PC-3 (cell line): ENCODE measurements at regions not wholly inside any gene's neighbourhood (a gene's known extent, or its start where the extent isn't known, plus 50 kb on each side); places are given as distances from the start of the nearest gene placed in this dataset.

Source experiments
- ATAC-seq: fragments of 200-7000 bp; cut with Tn5 transposase; 2 replicates; pipeline ENCODE4 v1.9.1; 2020; ENCODE audit warnings: mild to moderate bottlenecking, moderate library complexity
- BruUV-seq: library from RNA; stranded (reverse); fragments of 400-500 nt; replicated peaks from 2 replicates; lab custom pipeline; 2021; lab: Mats Ljungman, UMichigan
- CTCF ChIA-PET: fragments of 300-600 bp; sonication (Branson Sonifier 250); formaldehyde crosslinking; loops from one replicate; lab custom pipeline; 2022; ENCODE audit warnings: antibody characterized with exemption; lab: Charles Lee
- POLR2A ChIA-PET: fragments of 300-600 bp; sonication (Branson Sonifier 250); formaldehyde crosslinking; loops from one replicate; lab custom pipeline; 2022; ENCODE audit warnings: antibody characterized with exemption; ENCODE audit not compliant: unreplicated experiment; lab: Charles Lee
- DNase-seq: peaks from one replicate; pipeline ENCODE4 v3.0.0-alpha.2; 2015
- H2AFZ ChIP-seq: fragments of 300-600 bp; sonication (generic); 2 replicates; pipeline ENCODE4 v1.6.0; 2016; ENCODE audit warnings: antibody characterized with exemption, low read length
- H3F3A ChIP-seq: fragments of 300-600 bp; sonication (generic); one replicate; pipeline ENCODE4 v1.6.0; 2017; ENCODE audit warnings: antibody characterized with exemption, low read length, control low read depth, mild to moderate bottlenecking; ENCODE audit not compliant: unreplicated experiment
- H3K27ac ChIP-seq: fragments of 300-600 bp; sonication (generic); 2 replicates; pipeline ENCODE4 v1.5.1; 2016; ENCODE audit warnings: mild to moderate bottlenecking, low read length
- H3K27me3 ChIP-seq: fragments of 300-600 bp; sonication (generic); 2 replicates; pipeline ENCODE4 v1.6.1; 2016; ENCODE audit warnings: low read length, mixed read lengths
- H3K36me3 ChIP-seq: fragments of 300-600 bp; sonication (generic); 2 replicates; pipeline ENCODE4 v1.6.1; 2016; ENCODE audit warnings: low read depth, mixed run types, low read length, mixed read lengths
- H3K4me1 ChIP-seq: fragments of 300-600 bp; sonication (generic); 2 replicates; pipeline ENCODE4 v1.5.1; 2016; ENCODE audit warnings: low read length; ENCODE audit not compliant: insufficient read depth
- H3K4me2 ChIP-seq: fragments of 300-600 bp; sonication (generic); 2 replicates; pipeline ENCODE4 v1.6.0; 2016; ENCODE audit warnings: low read length
- H3K4me3 ChIP-seq: fragments of 300-600 bp; sonication (generic); 2 replicates; pipeline ENCODE4 v1.5.1; 2016; ENCODE audit warnings: mild to moderate bottlenecking, low read length, mixed read lengths
- H3K79me2 ChIP-seq: fragments of 300-600 bp; sonication (generic); 2 replicates; pipeline ENCODE4 v1.6.1; 2017; ENCODE audit warnings: low read length, mixed read lengths
- H3K9ac ChIP-seq: fragments of 300-600 bp; sonication (generic); 2 replicates; pipeline ENCODE4 v1.6.0; 2016; ENCODE audit warnings: mild to moderate bottlenecking, low read length
- H3K9me2 ChIP-seq: fragments of 300-600 bp; sonication (generic); replicated peaks from 2 replicates; pipeline ENCODE4 v1.6.1; 2016; ENCODE audit warnings: mixed run types, low read length, mixed read lengths
- H3K9me3 ChIP-seq: fragments of 300-600 bp; sonication (generic); 2 replicates; pipeline ENCODE4 v1.6.1; 2016; ENCODE audit warnings: low read length, mixed read lengths
- H4K20me1 ChIP-seq: fragments of 300-600 bp; sonication (generic); 2 replicates; pipeline ENCODE4 v1.6.1; 2016; ENCODE audit warnings: low read length, mixed read lengths
- CTCF ChIP-seq: fragments of 300-600 bp; sonication (generic); conservative IDR thresholded peaks from 2 replicates; pipeline ENCODE4 v1.5.1; 2017; ENCODE audit warnings: antibody characterized with exemption, low read depth, mild to moderate bottlenecking, low read length
- EZH2 ChIP-seq: fragments of 300-600 bp; sonication (generic); IDR thresholded peaks from one replicate; pipeline ENCODE4 v1.6.1; 2017; ENCODE audit warnings: antibody characterized with exemption, mild to moderate bottlenecking, low read length; ENCODE audit not compliant: unreplicated experiment
- EZH2phosphoT487 ChIP-seq: fragments of 300-600 bp; sonication (generic); IDR thresholded peaks from 2 replicates; pipeline ENCODE4 v1.6.1; 2018; ENCODE audit warnings: mild to moderate bottlenecking, antibody characterized with exemption, low read length, borderline replicate concordance
- intact Hi-C: fragments of 100-400 bp; cut with micrococcal nuclease; formaldehyde crosslinking; loops from 2 replicates; pipeline ENCODE4 v1.9.0; 2023

GRCh38 chr10:52879091-52879807, 106.7 kb upstream of the MBL2 start:
- ATAC-seq (peak; percentile 31), DNase-seq (peak; percentile 74)
- Histone ChIP-seq H3K36me3 (no peaks in the 10 kb centered on the region), H3K9me2 (no peaks in the 10 kb centered on the region), H3K9ac (no peak overlapping the region), H3K4me1 (peaks cover 29% of the 10 kb centered on the region), H3K27me3 (no peaks in the 10 kb centered on the region), H3K27ac (peak overlapping the region; percentile 11), H3F3A (peaks cover 4% of the 10 kb centered on the region), H2AFZ (0 out of 2 replicates have a peak overlapping the region, but pooled peaks have one; percentile 1), H4K20me1 (no peaks in the 10 kb centered on the region), H3K79me2 (no peaks in the 10 kb centered on the region), H3K4me3 (no peak overlapping the region), H3K9me3 (no peaks in the 10 kb centered on the region), H3K4me2 (peak overlapping the region; percentile 26)
- no TSS peak for BruUV-seq
- no peak for TF ChIP-seq EZH2phosphoT487
- TF ChIP-seq CTCF: no peak
- POLR2A ChIA-PET: interaction anchor here (0.6 to 1.0 kb wide), 3 partner anchors 15 to 71 kb away, joined by 3 to 5 read pairs (median 3); no protein-coding TSS in a partner anchor
- intact Hi-C loops: loop anchor here (1.0 to 5.0 kb wide), 3 partner anchors 15 to 1877 kb away; no protein-coding TSS in a partner anchor
- CTCF ChIA-PET: interaction anchor here (0.9 to 2.6 kb wide), 2 partner anchors 15 to 61 kb away, joined by 6 to 30 read pairs; no protein-coding TSS in a partner anchor

GRCh38 chr10:52877451-52877850, 104.9 kb upstream of the MBL2 start:
- H3K9me2 ChIP-seq: no peaks in the 10 kb centered on the region
- H4K20me1 ChIP-seq: no peaks in the 10 kb centered on the region
- BruUV-seq: no TSS peak
- H2AFZ ChIP-seq: no peak overlapping the region
- CTCF ChIA-PET: interaction anchor here (0.6 kb wide), 1 partner anchor 439 kb away, joined by 3 read pairs; no protein-coding TSS in a partner anchor
- DNase-seq (no peak), ATAC-seq (no peak)
- H3K9me3 ChIP-seq: no peaks in the 10 kb centered on the region
- H3K9ac ChIP-seq: no peak overlapping the region
- TF ChIP-seq EZH2: no peak
- no peak for TF ChIP-seq EZH2phosphoT487
- no peak for TF ChIP-seq CTCF
- no peaks in the 10 kb centered on the region for H3K36me3 ChIP-seq
- no peak overlapping the region for H3K4me2 ChIP-seq
- H3K27me3 ChIP-seq: no peaks in the 10 kb centered on the region
- POLR2A ChIA-PET: interaction anchor here (0.7 kb wide), 1 partner anchor 99 kb away, joined by 3 read pairs; no protein-coding TSS in a partner anchor
- no peak overlapping the region for H3K4me3 ChIP-seq
- peaks cover 22% of the 10 kb centered on the region for H3K4me1 ChIP-seq
- H3K27ac ChIP-seq: no peak overlapping the region
- no peaks in the 10 kb centered on the region for H3K79me2 ChIP-seq
- intact Hi-C loops: loop anchor here (5.0 kb wide), 1 partner anchor 1875 kb away; no protein-coding TSS in a partner anchor
- H3F3A ChIP-seq: peaks cover 4% of the 10 kb centered on the region

- Histone ChIP-seq H3K9me2 (no peaks in the 10 kb centered on the region), H2AFZ (no peak overlapping the region), H3K4me1 (peaks cover 24% of the 10 kb centered on the region), H4K20me1 (no peaks in the 10 kb centered on the region), H3K27ac (no peak overlapping the region), H3K79me2 (no peaks in the 10 kb centered on the region), H3K27me3 (no peaks in the 10 kb centered on the region), H3K9ac (no peak overlapping the region), H3K4me2 (no peak overlapping the region), H3F3A (peaks cover 4% of the 10 kb centered on the region), H3K9me3 (no peaks in the 10 kb centered on the region), H3K4me3 (no peak overlapping the region), H3K36me3 (no peaks in the 10 kb centered on the region)
- intact Hi-C loops: loop anchor here (5.0 kb wide), 1 partner anchor 1873 kb away; no protein-coding TSS in a partner anchor
- ATAC-seq: no peak
- TF ChIP-seq EZH2: no peak
- no TSS peak for BruUV-seq
- POLR2A ChIA-PET: no interaction called here
- no peak for DNase-seq
- CTCF ChIA-PET: interaction anchor here (1.6 kb wide), 1 partner anchor 57 kb away, joined by 5 read pairs; no protein-coding TSS in a partner anchor
Measured at GRCh38 chr10:52875336-52875735, 102.8 kb upstream of the MBL2 start.
